Endothelial cell of umbilical vein (primary cell): ENCODE measurements at regions not wholly inside any gene's neighbourhood (a gene's known extent, or its start where the extent isn't known, plus 50 kb on each side); places are given as distances from the start of the nearest gene placed in this dataset.

Experiments used
- CTCF ChIP-seq, 2 donors: IDR thresholded peaks; 1 replicate in 1 of 2; 2 replicates in 1 of 2; pipeline ENCODE4 v1.5.1; 2011; ENCODE audit warnings: low read length in 2 of 2, mild to moderate bottlenecking in 2 of 2, moderate library complexity in 2 of 2, control low read depth in 1 of 2, inconsistent platforms in 1 of 2, low read depth in 1 of 2; ENCODE audit not compliant: insufficient read depth in 1 of 2; ENCODE audit errors: extremely low read depth in 1 of 2
- FOS ChIP-seq: IDR thresholded peaks from 2 replicates; pipeline ENCODE4 v1.6.1; 2011; ENCODE audit warnings: mild to moderate bottlenecking, low read length, moderate library complexity, borderline replicate concordance; ENCODE audit not compliant: insufficient read depth
- MAX ChIP-seq: IDR thresholded peaks from 2 replicates; pipeline ENCODE4 v1.6.1; 2011; ENCODE audit not compliant: insufficient read depth, insufficient read length

- no peak for TF ChIP-seq FOS
- no peak for TF ChIP-seq CTCF (IDR thresholded peaks at IDR 0.05; ENCODE audit: extremely low read depth in 1 of 2, insufficient read depth in 1 of 2, low read depth in 1 of 2, low read length in 2 of 2)
- no peak for TF ChIP-seq MAX
Observed at GRCh38 chr12:82012176-82012575, 253.0 kb upstream of the PPFIA2 start.
